K562 (cell line): ENCODE measurements at regions not wholly inside any gene's neighbourhood (a gene's known extent, or its start where the extent isn't known, plus 50 kb on each side); places are given as distances from the start of the nearest gene placed in this dataset.

Experiments
- BRCA1 ChIP-seq, 2 experiments: fragments of 450-650 bp in 1 of 2; sonication (generic) in 1 of 2; formaldehyde crosslinking in 1 of 2; IDR thresholded peaks; 2 replicates each; pipeline versions ENCODE4 v1.5.0 to v1.6.1; 2017 to 2020; ENCODE audit warnings: mild to moderate bottlenecking in 1 of 2, missing genetic modification reagents in 1 of 2
- CCAR2 ChIP-seq: fragments of 200-400 bp; formaldehyde crosslinking; IDR thresholded peaks from 2 replicates; pipeline ENCODE4 v1.6.1; 2017; ENCODE audit warnings: mild to moderate bottlenecking, low read depth, low read length
- CTCF ChIP-seq, 3 experiments: IDR thresholded peaks in 2 of 3; conservative IDR thresholded peaks in 1 of 3; 2 replicates each; pipeline ENCODE4 v1.5.1; 2011 to 2012; ENCODE audit warnings: low read length in 3 of 3, mild to moderate bottlenecking in 3 of 3, control low read depth in 2 of 3, improper control_type of control experiment in 1 of 3, inconsistent platforms in 1 of 3, low read depth in 1 of 3, mixed read lengths in 1 of 3, moderate library complexity in 1 of 3; ENCODE audit not compliant: insufficient read depth in 2 of 3
- EGR1 ChIP-seq: fragments of 450-650 bp; conservative IDR thresholded peaks from 2 replicates; pipeline ENCODE4 v1.6.1; 2017; ENCODE audit warnings: mild to moderate bottlenecking
- JUN ChIP-seq, 2 experiments: sonication (generic) in 1 of 2; formaldehyde crosslinking in 1 of 2; IDR thresholded peaks; 2 replicates each; pipeline versions ENCODE4 v1.6.1 to v1.8.0; 2012 to 2022; ENCODE audit warnings: borderline replicate concordance in 2 of 2, mild to moderate bottlenecking in 2 of 2, improper control_type of control experiment in 1 of 2, low read depth in 1 of 2, low read length in 1 of 2, missing genetic modification reagents in 1 of 2
- NR2C2 ChIP-seq, 2 experiments: fragments of 200-800 bp in 1 of 2; sonication (Bioruptor generic) in 1 of 2; sonication (generic) in 1 of 2; formaldehyde crosslinking in 1 of 2; IDR thresholded peaks; 2 replicates each; pipeline versions ENCODE4 v1.6.1 to v1.8.0; 2016 to 2022; ENCODE audit warnings: mild to moderate bottlenecking in 1 of 2, missing compliant biosample characterization in 1 of 2, missing genetic modification characterization in 1 of 2, missing genetic modification reagents in 1 of 2
- NR2F6 ChIP-seq: fragments of 450-650 bp; formaldehyde crosslinking; IDR thresholded peaks from 2 replicates; pipeline ENCODE4 v1.4.0; 2020; ENCODE audit warnings: mild to moderate bottlenecking
- PHTF2 ChIP-seq: fragments of 250-450 bp; sonication (Bioruptor Pico); IDR thresholded peaks from 2 replicates; pipeline ENCODE4 v1.5.0; 2021; ENCODE audit warnings: mild to moderate bottlenecking
- POLR2A ChIP-seq: fragments of 450-650 bp; conservative IDR thresholded peaks from 2 replicates; pipeline ENCODE4 v1.6.1; 2016
- POLR2AphosphoS2 ChIP-seq: IDR thresholded peaks from 2 replicates; pipeline ENCODE4 v1.6.1; 2012; ENCODE audit warnings: low read length, improper control_type of control experiment
- ZNF324 ChIP-seq: fragments of 250-450 bp; sonication (Bioruptor Pico); IDR thresholded peaks from 2 replicates; pipeline ENCODE4 v1.4.0; 2020; ENCODE audit warnings: mild to moderate bottlenecking
- TF ChIP-seq, protein P1 (sequence below), 2 experiments: IDR thresholded peaks; 2 replicates each; pipeline ENCODE4 v1.6.1; 2011; ENCODE audit warnings: borderline replicate concordance in 1 of 2, control low read depth in 1 of 2, low read depth in 1 of 2, low read length in 1 of 2, mild to moderate bottlenecking in 1 of 2, mixed read lengths in 1 of 2, moderate library complexity in 1 of 2; ENCODE audit not compliant: insufficient read depth in 1 of 2, insufficient read length in 1 of 2, poor library complexity in 1 of 2, severe bottlenecking in 1 of 2; ENCODE audit errors: extremely low read depth in 1 of 2
- TF ChIP-seq, protein P2 (sequence below), 2 experiments: fragments of 450-650 bp; conservative IDR thresholded peaks; 2 replicates each; pipeline ENCODE4 v1.6.1; 2017; ENCODE audit warnings: mild to moderate bottlenecking in 2 of 2, moderate library complexity in 2 of 2
- TF ChIP-seq, protein P3 (sequence below): fragments of 450-650 bp; IDR thresholded peaks from 2 replicates; pipeline ENCODE4 v1.6.1; 2016; ENCODE audit warnings: antibody characterized with exemption

DNA sequence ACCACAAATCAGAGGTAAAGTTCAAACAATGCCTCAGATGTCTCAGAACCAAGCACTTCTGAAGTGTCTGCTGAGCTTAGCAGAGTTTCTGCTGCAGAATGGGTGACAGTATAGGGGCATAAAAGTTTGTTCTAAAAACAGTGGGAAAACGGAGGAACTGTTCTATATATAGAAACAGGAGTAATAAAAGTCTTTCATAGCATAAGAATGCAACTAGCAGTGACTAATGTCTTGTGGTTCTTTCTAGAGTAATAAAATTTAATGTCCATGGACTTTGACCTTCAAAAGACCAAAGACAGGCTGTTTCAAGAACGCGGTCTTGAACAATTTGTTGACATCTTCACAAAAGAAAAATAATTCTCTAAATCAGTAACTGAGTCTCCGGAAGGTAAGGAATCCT, 107.5 kb upstream of the FAR2 start:
- TF ChIP-seq, protein P1, sequence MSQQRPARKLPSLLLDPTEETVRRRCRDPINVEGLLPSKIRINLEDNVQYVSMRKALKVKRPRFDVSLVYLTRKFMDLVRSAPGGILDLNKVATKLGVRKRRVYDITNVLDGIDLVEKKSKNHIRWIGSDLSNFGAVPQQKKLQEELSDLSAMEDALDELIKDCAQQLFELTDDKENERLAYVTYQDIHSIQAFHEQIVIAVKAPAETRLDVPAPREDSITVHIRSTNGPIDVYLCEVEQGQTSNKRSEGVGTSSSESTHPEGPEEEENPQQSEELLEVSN (IDR thresholded peaks at IDR 0.05; ENCODE audit: borderline replicate concordance in 1 of 2, extremely low read depth in 1 of 2, insufficient read depth in 1 of 2, insufficient read length in 1 of 2, low read depth in 1 of 2, low read length in 1 of 2, poor library complexity in 1 of 2, severe bottlenecking in 1 of 2): no peak
- TF ChIP-seq PHTF2 (CRISPR knock-in tag): no peak
- TF ChIP-seq, protein P2, sequence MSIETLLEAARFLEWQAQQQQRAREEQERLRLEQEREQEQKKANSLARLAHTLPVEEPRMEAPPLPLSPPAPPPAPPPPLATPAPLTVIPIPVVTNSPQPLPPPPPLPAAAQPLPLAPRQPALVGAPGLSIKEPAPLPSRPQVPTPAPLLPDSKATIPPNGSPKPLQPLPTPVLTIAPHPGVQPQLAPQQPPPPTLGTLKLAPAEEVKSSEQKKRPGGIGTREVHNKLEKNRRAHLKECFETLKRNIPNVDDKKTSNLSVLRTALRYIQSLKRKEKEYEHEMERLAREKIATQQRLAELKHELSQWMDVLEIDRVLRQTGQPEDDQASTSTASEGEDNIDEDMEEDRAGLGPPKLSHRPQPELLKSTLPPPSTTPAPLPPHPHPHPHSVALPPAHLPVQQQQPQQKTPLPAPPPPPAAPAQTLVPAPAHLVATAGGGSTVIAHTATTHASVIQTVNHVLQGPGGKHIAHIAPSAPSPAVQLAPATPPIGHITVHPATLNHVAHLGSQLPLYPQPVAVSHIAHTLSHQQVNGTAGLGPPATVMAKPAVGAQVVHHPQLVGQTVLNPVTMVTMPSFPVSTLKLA (conservative IDR thresholded peaks at IDR 0.05): no peak
- TF ChIP-seq CTCF (IDR thresholded peaks at IDR 0.05 in 2 of 3, conservative IDR thresholded peaks at IDR 0.05 in 1 of 3; ENCODE audit: insufficient read depth in 2 of 3, low read depth in 1 of 3, low read length in 3 of 3): no peak
- TF ChIP-seq EGR1: no peak
- TF ChIP-seq ZNF324 (CRISPR knock-in tag): no peak
- no peak for TF ChIP-seq NR2C2 (CRISPR knock-in tag; IDR thresholded peaks at IDR 0.05)
- no peak for TF ChIP-seq NR2C2 (tag; IDR thresholded peaks at IDR 0.05)
- no peak for TF ChIP-seq BRCA1 (IDR thresholded peaks at IDR 0.05)
- no peak for TF ChIP-seq BRCA1 (CRISPR knock-in tag; IDR thresholded peaks at IDR 0.05)
- TF ChIP-seq, protein P3, sequence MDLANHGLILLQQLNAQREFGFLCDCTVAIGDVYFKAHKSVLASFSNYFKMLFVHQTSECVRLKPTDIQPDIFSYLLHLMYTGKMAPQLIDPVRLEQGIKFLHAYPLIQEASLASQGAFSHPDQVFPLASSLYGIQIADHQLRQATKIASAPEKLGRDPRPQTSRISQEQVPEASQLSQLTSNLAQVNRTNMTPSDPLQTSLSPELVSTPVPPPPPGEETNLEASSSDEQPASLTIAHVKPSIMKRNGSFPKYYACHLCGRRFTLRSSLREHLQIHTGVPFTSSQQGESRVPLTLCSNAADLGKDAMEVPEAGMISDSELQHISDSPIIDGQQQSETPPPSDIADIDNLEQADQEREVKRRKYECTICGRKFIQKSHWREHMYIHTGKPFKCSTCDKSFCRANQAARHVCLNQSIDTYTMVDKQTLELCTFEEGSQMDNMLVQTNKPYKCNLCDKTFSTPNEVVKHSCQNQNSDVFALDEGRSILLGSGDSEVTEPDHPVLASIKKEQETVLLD: no peak
- no peak for TF ChIP-seq CCAR2
- TF ChIP-seq POLR2A: no peak
- TF ChIP-seq JUN (IDR thresholded peaks at IDR 0.05; ENCODE audit: borderline replicate concordance, low read depth, low read length): no peak
- TF ChIP-seq JUN (CRISPR knock-in tag; IDR thresholded peaks at IDR 0.05; ENCODE audit: borderline replicate concordance): no peak
- TF ChIP-seq NR2F6: no peak
- no peak for TF ChIP-seq POLR2AphosphoS2
